ENCODE measurements at regions not wholly inside any gene's neighbourhood (a gene's known extent, or its start where the extent isn't known, plus 50 kb on each side); places are given as distances from the start of the nearest gene placed in this dataset.

DNA sequence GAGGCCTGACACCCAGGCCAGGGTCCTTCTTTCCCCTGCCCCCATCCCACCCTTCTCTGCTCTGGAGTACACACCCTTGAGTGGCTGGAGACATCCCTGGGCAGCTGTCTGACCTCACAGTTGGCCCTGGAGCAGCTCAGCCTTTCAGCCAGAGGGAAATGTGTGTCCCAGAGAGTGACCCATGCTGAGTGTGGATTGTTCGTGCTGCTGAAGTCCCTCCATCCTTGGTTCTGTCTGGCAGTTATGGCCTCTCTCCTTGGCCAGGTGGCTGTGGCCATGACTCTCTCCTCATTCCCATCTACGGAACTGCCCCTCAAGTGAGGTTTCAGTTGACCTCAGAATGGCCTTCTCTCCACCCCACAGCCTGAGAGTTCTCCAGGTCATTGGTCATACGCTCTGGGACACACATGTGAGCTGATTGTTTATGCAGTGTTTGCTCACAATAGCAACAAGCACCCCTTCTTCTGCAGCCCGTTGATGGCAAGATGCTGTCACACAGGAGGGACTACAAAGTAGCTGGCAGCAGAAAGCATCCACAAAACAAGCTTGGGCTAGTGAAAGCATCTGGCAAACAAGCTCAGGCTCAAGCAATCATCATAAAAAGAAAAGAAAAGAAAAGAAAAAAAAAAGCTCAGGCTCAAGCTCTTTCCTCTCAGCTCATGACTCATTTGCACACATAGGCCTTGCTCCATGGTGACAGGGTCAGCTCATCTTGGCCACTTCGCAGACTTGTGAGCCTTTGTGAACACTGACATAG, 55.3 kb upstream of the ITGA11 start:
- no peak for ATAC-seq
- TF ChIP-seq ISL1 (CRISPR knock-in tag; IDR thresholded peaks at IDR 0.05) (no peak), POU6F1 (CRISPR knock-in tag; IDR thresholded peaks at IDR 0.05; ENCODE audit: borderline replicate concordance, low read depth) (no peak), GLIS3 (CRISPR knock-in tag; IDR thresholded peaks at IDR 0.05) (no peak), ZFP30 (CRISPR knock-in tag; IDR thresholded peaks at IDR 0.05) (no peak), TOX (CRISPR knock-in tag; IDR thresholded peaks at IDR 0.05; ENCODE audit: borderline replicate concordance) (no peak), ZC3H10 (CRISPR knock-in tag; IDR thresholded peaks at IDR 0.05) (no peak), ZFP3 (CRISPR knock-in tag; IDR thresholded peaks at IDR 0.05) (no peak), ZNF8 (CRISPR knock-in tag; IDR thresholded peaks at IDR 0.05) (no peak), OSR1 (CRISPR knock-in tag; IDR thresholded peaks at IDR 0.05) (no peak)

- ATAC-seq: no peak
- TF ChIP-seq ZNF565 (CRISPR knock-in tag; conservative IDR thresholded peaks at IDR 0.05; ENCODE audit: low read depth): no peak
- no peak for TF ChIP-seq BACH2 (CRISPR knock-in tag; IDR thresholded peaks at IDR 0.05; ENCODE audit: borderline replicate concordance)
- TF ChIP-seq RARB (CRISPR knock-in tag; IDR thresholded peaks at IDR 0.05): no peak
- no peak for TF ChIP-seq OSR1 (CRISPR knock-in tag; IDR thresholded peaks at IDR 0.05)
- TF ChIP-seq GLIS3 (CRISPR knock-in tag; IDR thresholded peaks at IDR 0.05): no peak
- TF ChIP-seq TCF4 (CRISPR knock-in tag; IDR thresholded peaks at IDR 0.05; ENCODE audit: borderline replicate concordance): no peak
- no peak for TF ChIP-seq ESRRG (CRISPR knock-in tag; IDR thresholded peaks at IDR 0.05)
- no peak for TF ChIP-seq ZNF70 (CRISPR knock-in tag; IDR thresholded peaks at IDR 0.05)
Measured at GRCh38 chr15:68488290-68488689, 56.3 kb upstream of the ITGA11 start.

DNA sequence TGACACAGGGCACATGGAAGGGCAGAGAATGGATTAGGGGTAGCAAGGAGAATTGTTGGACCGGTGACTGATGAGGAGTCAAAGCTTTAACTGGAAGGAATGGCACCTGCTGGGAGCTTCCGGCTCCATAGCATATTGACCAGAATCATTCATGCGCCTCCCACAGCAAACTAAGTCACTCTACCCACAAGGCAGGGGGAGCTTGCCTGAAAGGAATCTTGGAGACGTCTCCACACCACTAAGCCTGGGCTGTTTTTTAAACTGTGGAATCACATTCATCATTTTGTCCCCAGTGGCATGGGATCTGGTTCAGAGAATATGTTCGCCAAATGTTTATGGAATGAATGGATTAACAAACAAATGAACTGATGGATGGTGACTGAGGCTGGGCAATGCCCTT, 57.0 kb upstream of the ITGA11 start:
- ATAC-seq: no peak
- no peak for TF ChIP-seq OSR1 (CRISPR knock-in tag; IDR thresholded peaks at IDR 0.05)
- no peak for TF ChIP-seq POU6F1 (CRISPR knock-in tag; IDR thresholded peaks at IDR 0.05; ENCODE audit: borderline replicate concordance, low read depth)
- no peak for TF ChIP-seq ZFP30 (CRISPR knock-in tag; IDR thresholded peaks at IDR 0.05)
- TF ChIP-seq ESRRG (CRISPR knock-in tag; IDR thresholded peaks at IDR 0.05): no peak
- no peak for TF ChIP-seq ISL1 (CRISPR knock-in tag; IDR thresholded peaks at IDR 0.05)
- no peak for TF ChIP-seq CSRNP3 (CRISPR knock-in tag; IDR thresholded peaks at IDR 0.05)
- TF ChIP-seq CSDC2 (CRISPR knock-in tag; IDR thresholded peaks at IDR 0.05): no peak
- no peak for TF ChIP-seq RARB (CRISPR knock-in tag; IDR thresholded peaks at IDR 0.05)
- TF ChIP-seq, protein P1, sequence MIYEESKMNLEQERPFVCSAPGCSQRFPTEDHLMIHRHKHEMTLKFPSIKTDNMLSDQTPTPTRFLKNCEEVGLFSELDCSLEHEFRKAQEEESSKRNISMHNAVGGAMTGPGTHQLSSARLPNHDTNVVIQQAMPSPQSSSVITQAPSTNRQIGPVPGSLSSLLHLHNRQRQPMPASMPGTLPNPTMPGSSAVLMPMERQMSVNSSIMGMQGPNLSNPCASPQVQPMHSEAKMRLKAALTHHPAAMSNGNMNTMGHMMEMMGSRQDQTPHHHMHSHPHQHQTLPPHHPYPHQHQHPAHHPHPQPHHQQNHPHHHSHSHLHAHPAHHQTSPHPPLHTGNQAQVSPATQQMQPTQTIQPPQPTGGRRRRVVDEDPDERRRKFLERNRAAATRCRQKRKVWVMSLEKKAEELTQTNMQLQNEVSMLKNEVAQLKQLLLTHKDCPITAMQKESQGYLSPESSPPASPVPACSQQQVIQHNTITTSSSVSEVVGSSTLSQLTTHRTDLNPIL (CRISPR knock-in tag; IDR thresholded peaks at IDR 0.05; ENCODE audit: low read depth): no peak
- TF ChIP-seq BACH2 (CRISPR knock-in tag; IDR thresholded peaks at IDR 0.05; ENCODE audit: borderline replicate concordance): no peak
- TF ChIP-seq PPARA (CRISPR knock-in tag; IDR thresholded peaks at IDR 0.05; ENCODE audit: borderline replicate concordance): no peak
- no peak for TF ChIP-seq ZFP3 (CRISPR knock-in tag; IDR thresholded peaks at IDR 0.05)
- TF ChIP-seq ZNF70 (CRISPR knock-in tag; IDR thresholded peaks at IDR 0.05): no peak
- TF ChIP-seq ZC3H10 (CRISPR knock-in tag; IDR thresholded peaks at IDR 0.05): no peak
- TF ChIP-seq SNAI2 (CRISPR knock-in tag; IDR thresholded peaks at IDR 0.05): no peak
- TF ChIP-seq ZNF565 (CRISPR knock-in tag; conservative IDR thresholded peaks at IDR 0.05; ENCODE audit: low read depth): no peak
- TF ChIP-seq TOX (CRISPR knock-in tag; IDR thresholded peaks at IDR 0.05; ENCODE audit: borderline replicate concordance): no peak
- TF ChIP-seq, protein P2, sequence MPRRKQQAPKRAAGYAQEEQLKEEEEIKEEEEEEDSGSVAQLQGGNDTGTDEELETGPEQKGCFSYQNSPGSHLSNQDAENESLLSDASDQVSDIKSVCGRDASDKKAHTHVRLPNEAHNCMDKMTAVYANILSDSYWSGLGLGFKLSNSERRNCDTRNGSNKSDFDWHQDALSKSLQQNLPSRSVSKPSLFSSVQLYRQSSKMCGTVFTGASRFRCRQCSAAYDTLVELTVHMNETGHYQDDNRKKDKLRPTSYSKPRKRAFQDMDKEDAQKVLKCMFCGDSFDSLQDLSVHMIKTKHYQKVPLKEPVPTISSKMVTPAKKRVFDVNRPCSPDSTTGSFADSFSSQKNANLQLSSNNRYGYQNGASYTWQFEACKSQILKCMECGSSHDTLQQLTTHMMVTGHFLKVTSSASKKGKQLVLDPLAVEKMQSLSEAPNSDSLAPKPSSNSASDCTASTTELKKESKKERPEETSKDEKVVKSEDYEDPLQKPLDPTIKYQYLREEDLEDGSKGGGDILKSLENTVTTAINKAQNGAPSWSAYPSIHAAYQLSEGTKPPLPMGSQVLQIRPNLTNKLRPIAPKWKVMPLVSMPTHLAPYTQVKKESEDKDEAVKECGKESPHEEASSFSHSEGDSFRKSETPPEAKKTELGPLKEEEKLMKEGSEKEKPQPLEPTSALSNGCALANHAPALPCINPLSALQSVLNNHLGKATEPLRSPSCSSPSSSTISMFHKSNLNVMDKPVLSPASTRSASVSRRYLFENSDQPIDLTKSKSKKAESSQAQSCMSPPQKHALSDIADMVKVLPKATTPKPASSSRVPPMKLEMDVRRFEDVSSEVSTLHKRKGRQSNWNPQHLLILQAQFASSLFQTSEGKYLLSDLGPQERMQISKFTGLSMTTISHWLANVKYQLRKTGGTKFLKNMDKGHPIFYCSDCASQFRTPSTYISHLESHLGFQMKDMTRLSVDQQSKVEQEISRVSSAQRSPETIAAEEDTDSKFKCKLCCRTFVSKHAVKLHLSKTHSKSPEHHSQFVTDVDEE (CRISPR knock-in tag; IDR thresholded peaks at IDR 0.05): no peak
- no peak for TF ChIP-seq GLIS3 (CRISPR knock-in tag; IDR thresholded peaks at IDR 0.05)
- TF ChIP-seq ARNTL (CRISPR knock-in tag; IDR thresholded peaks at IDR 0.05; ENCODE audit: borderline replicate concordance, low read depth): no peak
